ENCODE measurements at regions not wholly inside any gene's neighbourhood (a gene's known extent, or its start where the extent isn't known, plus 50 kb on each side); places are given as distances from the start of the nearest gene placed in this dataset.
"Not testable (repeated sequence)": the region's sequence is repeated elsewhere in the genome, so short reads cannot be mapped to it uniquely, and the experiment has no call there.

DNA sequence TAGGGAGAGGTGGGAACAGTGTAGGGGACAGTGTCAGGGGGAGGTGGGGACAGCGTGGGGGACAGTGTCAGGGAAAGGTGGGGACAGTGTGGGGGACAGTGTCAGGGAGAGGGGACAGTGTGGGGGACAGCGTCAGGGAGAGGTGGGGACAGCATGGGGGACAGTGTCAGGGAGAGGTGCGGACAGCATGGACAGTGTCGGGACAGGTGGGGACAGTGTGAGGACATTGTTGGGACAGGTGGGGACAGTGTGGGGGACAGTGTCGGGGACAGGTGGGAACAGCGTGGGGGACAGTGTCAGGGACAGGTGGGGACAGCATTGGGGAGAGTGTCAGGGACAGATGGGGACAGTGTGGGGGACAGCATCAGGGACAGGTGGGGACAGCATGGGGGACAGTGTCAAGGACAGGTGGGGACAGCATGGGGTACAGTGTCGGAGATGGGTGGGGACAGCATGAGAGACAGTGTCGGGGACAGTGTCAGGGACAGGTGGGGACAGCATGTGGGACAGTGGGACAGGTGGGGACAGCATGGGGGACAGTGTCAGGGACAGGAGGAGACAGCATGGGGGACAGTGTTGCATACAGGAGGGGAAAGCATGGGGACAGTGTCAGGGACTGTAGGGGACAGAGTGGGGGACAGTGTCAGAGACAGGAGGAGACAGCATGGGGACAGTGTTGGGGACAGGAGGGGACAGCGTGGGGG lies 139.0 kb downstream of the TMEM121 start:
- Mint-ChIP-seq H3K36me3 (ENCODE audit: low read depth) (no peaks in the 10 kb centered on the region), H3K4me1 (ENCODE audit: low read depth) (no peaks in the 10 kb centered on the region), H3K27ac (no peak overlapping the region), H3K27me3 (ENCODE audit: low read depth) (no peaks in the 10 kb centered on the region), H3K9me3 (peaks cover 5% of the 10 kb centered on the region), H3K4me3 (no peak overlapping the region)

GRCh38 chr14:105665951-105666277 lies 139.5 kb downstream of the TMEM121 start:
- H3K36me3 Mint-ChIP-seq (ENCODE audit: low read depth), result no peaks in the 10 kb centered on the region
- H3K9me3 Mint-ChIP-seq, result peaks cover under 1% of the 10 kb centered on the region
- H3K4me1 Mint-ChIP-seq (ENCODE audit: low read depth), result no peaks in the 10 kb centered on the region
- H3K4me3 Mint-ChIP-seq, result no peak overlapping the region
- H3K27ac Mint-ChIP-seq, result no peak overlapping the region
- no peaks in the 10 kb centered on the region for H3K27me3 Mint-ChIP-seq (ENCODE audit: low read depth)

GRCh38 chr14:105666420-105666819 lies 140.0 kb downstream of the TMEM121 start:
- Mint-ChIP-seq H3K4me3 (no peak overlapping the region), H3K27me3 (ENCODE audit: low read depth) (no peaks in the 10 kb centered on the region), H3K27ac (no peak overlapping the region), H3K4me1 (ENCODE audit: low read depth) (no peaks in the 10 kb centered on the region), H3K36me3 (ENCODE audit: low read depth) (no peaks in the 10 kb centered on the region), H3K9me3 (no peaks in the 10 kb centered on the region)

DNA sequence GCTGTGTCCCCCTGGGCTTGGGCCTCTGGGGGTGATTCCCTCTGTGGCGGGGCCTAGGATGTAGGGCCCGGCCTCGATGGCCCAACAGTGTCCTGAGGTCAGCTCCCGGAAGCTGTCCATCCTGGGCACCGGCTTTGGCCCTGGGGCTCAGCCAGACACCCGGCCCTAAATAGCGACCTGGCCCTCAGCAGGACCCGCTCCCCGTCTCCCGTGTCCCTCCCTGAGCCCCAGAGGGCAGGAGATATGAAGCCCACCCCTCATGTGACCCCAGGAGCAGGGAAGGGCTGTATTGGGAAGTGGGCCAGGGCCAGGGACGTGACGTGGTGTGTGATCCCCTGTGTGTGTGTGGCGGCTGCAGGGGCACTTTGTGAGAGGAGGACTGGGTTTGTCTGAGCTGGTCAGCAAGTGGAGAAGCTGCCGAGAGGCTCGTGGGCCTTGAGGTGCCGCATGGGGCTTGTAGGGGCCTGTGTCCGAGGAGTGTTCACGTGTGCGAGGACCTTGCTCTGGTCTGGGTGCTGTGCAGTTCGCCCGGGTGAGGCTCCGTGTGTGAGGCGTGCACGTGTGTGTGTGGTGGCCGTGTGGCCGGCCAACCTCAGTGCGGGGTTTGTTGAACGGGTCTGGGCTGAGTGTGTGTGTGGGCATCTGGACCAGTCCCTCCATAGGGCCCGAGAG lies 140.7 kb downstream of the TMEM121 start:
- not testable (repeated sequence) for H3K27ac Mint-ChIP-seq; H3K9me3 Mint-ChIP-seq; H3K27me3 Mint-ChIP-seq (ENCODE audit: low read depth); H3K4me1 Mint-ChIP-seq (ENCODE audit: low read depth); H3K4me3 Mint-ChIP-seq; H3K36me3 Mint-ChIP-seq (ENCODE audit: low read depth)

GRCh38 chr14:105667663-105668020 lies 141.3 kb downstream of the TMEM121 start:
- not testable (repeated sequence) for H3K27ac Mint-ChIP-seq; H3K27me3 Mint-ChIP-seq (ENCODE audit: low read depth); H3K4me1 Mint-ChIP-seq (ENCODE audit: low read depth); H3K9me3 Mint-ChIP-seq; H3K36me3 Mint-ChIP-seq (ENCODE audit: low read depth); H3K4me3 Mint-ChIP-seq

DNA sequence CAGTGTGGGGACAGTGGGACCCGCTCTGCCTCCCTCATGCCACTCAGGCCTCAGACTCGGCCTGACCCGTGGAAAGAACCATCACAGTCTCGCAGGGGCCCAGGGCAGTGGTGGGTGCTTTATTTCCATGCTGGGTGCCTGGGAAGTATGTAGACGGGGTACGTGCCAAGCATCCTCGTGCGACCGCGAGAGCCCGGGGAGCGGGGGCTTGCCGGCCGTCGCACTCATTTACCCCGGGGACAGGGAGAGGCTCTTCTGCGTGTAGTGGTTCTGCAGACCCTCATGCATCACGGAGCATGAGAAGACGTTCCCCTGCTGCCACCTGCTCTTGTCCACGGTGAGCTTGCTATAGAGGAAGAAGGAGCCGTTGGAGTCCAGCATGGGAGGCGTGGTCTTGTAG lies 141.6 kb downstream of the TMEM121 start:
- not testable (repeated sequence) for H3K4me3 Mint-ChIP-seq, H3K9me3 Mint-ChIP-seq

GRCh38 chr14:105668471-105669230 lies 142.3 kb downstream of the TMEM121 start:
- not testable (repeated sequence) for H3K27ac Mint-ChIP-seq; H3K4me1 Mint-ChIP-seq (ENCODE audit: low read depth); H3K36me3 Mint-ChIP-seq (ENCODE audit: low read depth); H3K9me3 Mint-ChIP-seq; H3K27me3 Mint-ChIP-seq (ENCODE audit: low read depth); H3K4me3 Mint-ChIP-seq

More for the DNA sequence above, 141.6 kb downstream of the TMEM121 start:
- H3K27me3 Mint-ChIP-seq (ENCODE audit: low read depth); H3K4me1 Mint-ChIP-seq (ENCODE audit: low read depth); H3K36me3 Mint-ChIP-seq (ENCODE audit: low read depth); H3K27ac Mint-ChIP-seq: not testable (repeated sequence)

DNA sequence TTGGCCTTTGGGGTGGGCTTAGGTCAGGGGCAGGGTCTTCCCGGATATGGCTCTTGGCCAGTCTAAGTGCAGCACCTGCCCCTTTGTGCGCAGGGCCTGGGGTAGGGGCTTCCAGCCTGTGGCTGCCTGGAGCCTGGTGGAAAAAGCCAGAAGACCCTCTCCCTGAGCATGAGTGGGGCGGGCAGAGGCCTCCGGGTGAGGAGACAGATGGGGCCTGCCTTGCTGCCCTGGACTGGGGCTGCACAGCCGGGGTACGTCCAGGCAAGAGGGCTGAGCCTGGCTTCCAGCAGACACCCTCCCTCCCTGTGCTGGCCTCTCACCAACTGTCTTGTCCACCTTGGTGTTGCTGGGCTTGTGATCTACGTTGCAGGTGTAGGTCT lies 142.8 kb downstream of the TMEM121 start:
- not testable (repeated sequence) for H3K4me3 Mint-ChIP-seq; H3K27ac Mint-ChIP-seq; H3K36me3 Mint-ChIP-seq (ENCODE audit: low read depth); H3K27me3 Mint-ChIP-seq (ENCODE audit: low read depth); H3K4me1 Mint-ChIP-seq (ENCODE audit: low read depth); H3K9me3 Mint-ChIP-seq

GRCh38 chr14:105669646-105670045 lies 143.3 kb downstream of the TMEM121 start:
- not testable (repeated sequence) for H3K9me3 Mint-ChIP-seq; H3K4me1 Mint-ChIP-seq (ENCODE audit: low read depth); H3K27ac Mint-ChIP-seq; H3K27me3 Mint-ChIP-seq (ENCODE audit: low read depth); H3K36me3 Mint-ChIP-seq (ENCODE audit: low read depth); H3K4me3 Mint-ChIP-seq

DNA sequence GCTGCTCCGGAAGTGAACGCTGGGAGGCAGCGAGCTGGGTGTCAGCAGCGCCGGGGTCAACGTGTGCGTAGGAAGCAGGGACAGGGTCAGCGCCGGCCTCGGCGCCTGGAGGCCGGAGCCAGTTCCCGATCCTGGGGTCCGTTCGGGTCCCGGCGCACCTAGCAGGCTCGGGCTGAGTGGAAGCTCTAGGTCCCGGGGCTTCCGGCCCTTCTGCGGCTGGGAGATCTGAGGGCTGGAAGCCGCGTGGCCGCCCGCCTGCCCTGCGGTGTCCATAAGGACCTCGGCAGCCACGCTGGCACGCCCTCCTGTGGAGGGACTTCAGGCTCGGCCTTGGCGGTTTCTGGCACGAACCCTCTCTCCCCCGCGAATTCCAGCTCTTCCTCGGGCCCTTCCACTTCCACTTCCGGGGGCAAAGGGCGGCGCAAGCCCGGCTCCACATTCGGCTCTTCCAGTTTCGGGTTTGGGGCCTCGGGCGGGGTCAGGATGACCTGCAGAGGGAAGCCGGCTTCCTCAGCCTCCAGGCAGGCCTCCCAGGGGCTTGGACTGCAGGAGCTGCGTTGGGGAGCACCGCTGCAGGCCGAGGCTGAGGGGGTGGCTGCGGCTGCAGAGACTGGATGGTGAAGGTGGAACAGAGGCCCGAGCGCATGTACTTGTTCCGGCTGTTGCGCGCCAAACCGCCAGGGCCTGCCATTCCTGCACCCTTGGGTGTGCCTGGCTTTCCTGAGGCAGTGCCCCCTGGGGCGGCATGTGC lies 146.2 kb downstream of the TMEM121 start:
- H3K4me3 Mint-ChIP-seq; H3K27me3 Mint-ChIP-seq (ENCODE audit: low read depth); H3K9me3 Mint-ChIP-seq; H3K27ac Mint-ChIP-seq; H3K36me3 Mint-ChIP-seq (ENCODE audit: low read depth); H3K4me1 Mint-ChIP-seq (ENCODE audit: low read depth): not testable (repeated sequence)

DNA sequence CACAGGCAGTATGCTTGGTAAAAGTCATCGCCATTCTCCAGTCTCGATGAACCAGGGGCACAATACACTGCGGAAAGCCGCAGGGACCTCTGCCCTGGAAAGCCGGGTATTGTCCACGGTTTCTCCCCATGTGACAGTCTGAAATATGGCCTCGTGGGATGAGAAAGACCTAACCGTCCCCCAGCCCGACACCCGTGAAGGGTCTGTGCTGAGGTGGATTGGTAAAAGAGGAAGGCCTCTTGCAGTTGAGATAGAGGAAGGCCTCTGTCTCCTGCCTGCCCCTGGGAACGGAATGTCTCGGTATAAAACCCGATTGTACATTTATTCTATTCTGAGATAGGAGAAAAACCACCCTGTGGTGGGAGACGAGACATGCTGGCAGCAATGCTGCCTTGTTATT lies 149.1 kb downstream of the TMEM121 start:
- not testable (repeated sequence) for H3K27me3 Mint-ChIP-seq (ENCODE audit: low read depth); H3K9me3 Mint-ChIP-seq; H3K36me3 Mint-ChIP-seq (ENCODE audit: low read depth); H3K27ac Mint-ChIP-seq; H3K4me1 Mint-ChIP-seq (ENCODE audit: low read depth); H3K4me3 Mint-ChIP-seq

- H3K9me3 Mint-ChIP-seq; H3K4me1 Mint-ChIP-seq (ENCODE audit: low read depth); H3K4me3 Mint-ChIP-seq; H3K27me3 Mint-ChIP-seq (ENCODE audit: low read depth); H3K36me3 Mint-ChIP-seq (ENCODE audit: low read depth); H3K27ac Mint-ChIP-seq: not testable (repeated sequence)
These were observed 149.7 kb downstream of the TMEM121 start for GRCh38 chr14:105675905-105676670.

DNA sequence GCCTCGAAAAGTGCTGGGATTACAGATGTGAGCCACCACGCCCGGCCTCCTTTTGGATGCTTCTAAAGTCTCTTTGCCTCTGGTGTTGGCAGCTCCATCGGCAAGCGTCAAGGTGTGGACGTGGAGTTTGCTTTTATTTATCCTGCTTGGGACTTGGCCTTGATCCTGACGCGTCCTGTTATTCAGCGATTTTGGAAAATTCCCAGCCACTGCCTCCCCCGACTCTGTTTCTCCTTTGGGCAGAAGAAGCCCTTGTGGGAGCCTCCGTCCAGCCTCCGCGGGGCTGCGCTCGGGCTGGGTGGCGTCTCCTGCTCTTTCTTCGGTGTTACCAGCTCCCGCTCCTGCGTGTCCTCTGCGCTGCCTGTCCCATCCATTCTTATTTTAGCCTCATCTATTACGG lies 151.7 kb downstream of the TMEM121 start:
- H3K27me3 Mint-ChIP-seq (ENCODE audit: low read depth); H3K4me3 Mint-ChIP-seq; H3K4me1 Mint-ChIP-seq (ENCODE audit: low read depth); H3K9me3 Mint-ChIP-seq; H3K36me3 Mint-ChIP-seq (ENCODE audit: low read depth); H3K27ac Mint-ChIP-seq: not testable (repeated sequence)
